GM08714 (cell line): ENCODE measurements at regions not wholly inside any gene's neighbourhood (a gene's known extent, or its start where the extent isn't known, plus 50 kb on each side); places are given as distances from the start of the nearest gene placed in this dataset.

Source experiments
- H3K4me3 ChIP-seq: fragments of 200-500 bp; sonication (Bioruptor generic); 2 replicates; pipeline ENCODE4 v1.5.1; 2014; ENCODE audit warnings: mild to moderate bottlenecking, low read length, inconsistent platforms
- ZNF274 ChIP-seq: IDR thresholded peaks from 2 replicates; pipeline ENCODE4 v1.6.1; 2012; ENCODE audit warnings: mild to moderate bottlenecking, low read depth, low read length

GRCh38 chr2:217555081-217555876 is 447.5 kb downstream of the TNS1 start:
- H3K4me3 ChIP-seq: no peak overlapping the region
- TF ChIP-seq ZNF274: no peak

- no peak overlapping the region for H3K4me3 ChIP-seq
- no peak for TF ChIP-seq ZNF274
Measured at GRCh38 chr2:217553679-217554078, 449.1 kb downstream of the TNS1 start.

- TF ChIP-seq ZNF274: no peak
- no peak overlapping the region for H3K4me3 ChIP-seq
Measured at GRCh38 chr2:217553202-217553601, 449.6 kb downstream of the TNS1 start.

GRCh38 chr2:217552081-217552480 is 450.7 kb downstream of the TNS1 start:
- TF ChIP-seq ZNF274: no peak
- no peak overlapping the region for H3K4me3 ChIP-seq

GRCh38 chr2:217551252-217551899 is 451.4 kb downstream of the TNS1 start:
- no peak overlapping the region for H3K4me3 ChIP-seq

GRCh38 chr2:217539126-217539525 is 463.7 kb downstream of the TNS1 start:
- TF ChIP-seq ZNF274: no peak

More at GRCh38 chr2:217551252-217551899, 451.4 kb downstream of the TNS1 start:
- TF ChIP-seq ZNF274: no peak

GRCh38 chr2:217538719-217539118 is 464.1 kb downstream of the TNS1 start:
- H3K4me3 ChIP-seq: no peak overlapping the region
- no peak for TF ChIP-seq ZNF274

More at GRCh38 chr2:217539126-217539525, 463.7 kb downstream of the TNS1 start:
- no peak overlapping the region for H3K4me3 ChIP-seq

- no peak for TF ChIP-seq ZNF274
- no peak overlapping the region for H3K4me3 ChIP-seq
Measured at GRCh38 chr2:217535957-217536708, 466.7 kb downstream of the TNS1 start.

GRCh38 chr2:217530392-217531090 is 472.3 kb downstream of the TNS1 start:
- H3K4me3 ChIP-seq: no peak overlapping the region
- no peak for TF ChIP-seq ZNF274

GRCh38 chr2:217529271-217529670 is 473.5 kb downstream of the TNS1 start:
- H3K4me3 ChIP-seq: no peak overlapping the region
- no peak for TF ChIP-seq ZNF274

GRCh38 chr2:217527590-217528202 is 475.1 kb downstream of the TNS1 start:
- TF ChIP-seq ZNF274: no peak
- H3K4me3 ChIP-seq: no peak overlapping the region

- no peak overlapping the region for H3K4me3 ChIP-seq
- no peak for TF ChIP-seq ZNF274
Measured at GRCh38 chr2:217525076-217525475, 477.7 kb downstream of the TNS1 start.

- TF ChIP-seq ZNF274: no peak
- no peak overlapping the region for H3K4me3 ChIP-seq
Measured at GRCh38 chr2:217523286-217523685, 479.5 kb downstream of the TNS1 start.

GRCh38 chr2:217521820-217522219 is 481.0 kb downstream of the TNS1 start:
- no peak overlapping the region for H3K4me3 ChIP-seq
- TF ChIP-seq ZNF274: no peak
